H1 (cell line): ENCODE measurements at regions not wholly inside any gene's neighbourhood (a gene's known extent, or its start where the extent isn't known, plus 50 kb on each side); places are given as distances from the start of the nearest gene placed in this dataset.
"Not testable (repeated sequence)": the region's sequence is repeated elsewhere in the genome, so short reads cannot be mapped to it uniquely, and the experiment has no call there.

Experiments
- CTCF ChIA-PET: fragments of 300-600 bp; sonication (Branson Sonifier 250); formaldehyde crosslinking; loops from one replicate; lab custom pipeline; 2021; ENCODE audit not compliant: partially characterized antibody; lab: Charles Lee
- POLR2A ChIA-PET: fragments of 300-600 bp; sonication (Branson Sonifier 250); formaldehyde crosslinking; loops from one replicate; lab custom pipeline; 2021; ENCODE audit warnings: inconsistent platforms; ENCODE audit not compliant: partially characterized antibody; lab: Charles Lee
- DNase-seq, 2 experiments: peaks; one replicate each; pipeline versions ENCODE4 v3.0.0 to v3.0.0-alpha.2; 2010 to 2022; ENCODE audit warnings: low spot score in 2 of 2, low read depth in 1 of 2, mixed read lengths in 1 of 2
- FAIRE-seq: peaks from 2 replicates; lab custom pipeline; 2011; peaks lifted over from hg19 to GRCh38; lab: Jason Lieb, UNC
- H2AFZ ChIP-seq: 2 replicates; pipeline ENCODE4 v1.8.1; 2012; ENCODE audit warnings: low read length, inconsistent platforms
- H2AK5ac ChIP-seq: 2 replicates; pipeline ENCODE4 v1.6.1; 2013; ENCODE audit warnings: low read depth, low read length
- H2BK120ac ChIP-seq: replicated peaks from 2 replicates; pipeline ENCODE3; 2013; ENCODE audit warnings: low read depth, low read length, inconsistent platforms
- H2BK12ac ChIP-seq: 2 replicates; pipeline ENCODE4 v1.6.1; 2013; ENCODE audit warnings: low read depth, low read length
- H2BK15ac ChIP-seq: 2 replicates; pipeline ENCODE4 v1.6.1; 2013; ENCODE audit warnings: low read length
- H2BK20ac ChIP-seq: 2 replicates; pipeline ENCODE4 v1.6.1; 2013; ENCODE audit warnings: low read length
- H2BK5ac ChIP-seq: 2 replicates; pipeline ENCODE4 v1.6.1; 2013; ENCODE audit warnings: low read depth, low read length
- H3K14ac ChIP-seq: 2 replicates; pipeline ENCODE4 v1.6.1; 2013; ENCODE audit warnings: inconsistent platforms; ENCODE audit not compliant: insufficient read length
- H3K18ac ChIP-seq: 2 replicates; pipeline ENCODE4 v1.6.1; 2013; ENCODE audit warnings: low read length; ENCODE audit errors: extremely low read depth
- H3K23ac ChIP-seq: 2 replicates; pipeline ENCODE4 v1.6.1; 2013; ENCODE audit warnings: inconsistent platforms; ENCODE audit not compliant: insufficient read length
- H3K23me2 ChIP-seq: 2 replicates; pipeline ENCODE4 v1.6.1; 2013; ENCODE audit warnings: low read depth, low read length
- H3K27ac ChIP-seq: 2 replicates; pipeline ENCODE4 v1.6.1; 2011; ENCODE audit warnings: low read depth, low read length, inconsistent platforms
- H3K27me3 ChIP-seq, 4 experiments: replicated peaks in 1 of 4; 1 replicate in 1 of 4; 2 replicates in 3 of 4; pipeline versions ENCODE4 v1.6.1 to v1.8.1; 2011 to 2013; ENCODE audit warnings: low read length in 3 of 4, mild to moderate bottlenecking in 3 of 4, inconsistent platforms in 2 of 4, mixed read lengths in 2 of 4, moderate library complexity in 1 of 4; ENCODE audit not compliant: control insufficient read depth in 3 of 4, insufficient read depth in 3 of 4; ENCODE audit errors: extremely low read depth in 1 of 4
- H3K36me3 ChIP-seq, 4 experiments: 2 replicates each; pipeline versions ENCODE4 v1.6.1 to v1.8.1; 2011 to 2013; ENCODE audit warnings: mild to moderate bottlenecking in 4 of 4, low read length in 3 of 4, moderate library complexity in 2 of 4, control low read depth in 1 of 4, inconsistent platforms in 1 of 4; ENCODE audit not compliant: insufficient read depth in 4 of 4, control insufficient read depth in 2 of 4
- H3K4ac ChIP-seq: replicated peaks from 2 replicates; pipeline ENCODE3; 2013; ENCODE audit warnings: low read length, low read depth, mixed read lengths, inconsistent platforms; ENCODE audit not compliant: insufficient read length
- H3K4me1 ChIP-seq, 4 experiments: replicated peaks in 1 of 4; 1 replicate in 1 of 4; 2 replicates in 3 of 4; pipeline versions ENCODE4 v1.6.1 to v1.8.1; 2011 to 2013; ENCODE audit warnings: low read length in 3 of 4, inconsistent platforms in 2 of 4, mixed read lengths in 1 of 4; ENCODE audit not compliant: insufficient read depth in 4 of 4, control insufficient read depth in 3 of 4
- H3K4me2 ChIP-seq, 2 experiments: 2 replicates each; pipeline versions ENCODE4 v1.6.1 to v1.8.1; 2011 to 2013; ENCODE audit warnings: low read depth in 2 of 2, low read length in 2 of 2, control low read depth in 1 of 2, inconsistent platforms in 1 of 2, mild to moderate bottlenecking in 1 of 2; ENCODE audit not compliant: insufficient read depth in 1 of 2
- H3K4me3 ChIP-seq, 4 experiments: fragments of 200-600, 300-600 bp in 1 of 4; sonication (generic), shearing (Covaris generic), sonication (Bioruptor Twin) in 1 of 4; 2 replicates each; pipeline versions ENCODE4 v1.5.1 to v1.8.1; 2011 to 2016; ENCODE audit warnings: low read length in 4 of 4, low read depth in 3 of 4, control low read depth in 2 of 4, inconsistent platforms in 2 of 4, mild to moderate bottlenecking in 2 of 4, mixed read lengths in 1 of 4, moderate library complexity in 1 of 4; ENCODE audit not compliant: insufficient read depth in 2 of 4; ENCODE audit errors: extremely low read depth in 1 of 4
- H3K56ac ChIP-seq: replicated peaks from 2 replicates; pipeline ENCODE3; 2013; ENCODE audit warnings: low read depth, mild to moderate bottlenecking, mixed read lengths, low read length, inconsistent platforms; ENCODE audit not compliant: insufficient read length
- H3K79me1 ChIP-seq: 2 replicates; pipeline ENCODE4 v1.6.1; 2013; ENCODE audit warnings: low read depth, low read length, control low read depth
- H3K79me2 ChIP-seq, 2 experiments: 2 replicates each; pipeline versions ENCODE4 v1.6.1 to v1.8.1; 2012 to 2013; ENCODE audit warnings: low read length in 2 of 2, mild to moderate bottlenecking in 2 of 2, inconsistent platforms in 1 of 2; ENCODE audit not compliant: insufficient read depth in 2 of 2, control insufficient read depth in 1 of 2
- H3K9ac ChIP-seq, 4 experiments: replicated peaks in 1 of 4; 1 replicate in 1 of 4; 2 replicates in 3 of 4; pipeline versions ENCODE4 v1.6.1 to v1.8.1; 2011 to 2013; ENCODE audit warnings: low read depth in 3 of 4, low read length in 3 of 4, control low read depth in 2 of 4, mild to moderate bottlenecking in 2 of 4, moderate library complexity in 2 of 4, inconsistent platforms in 1 of 4; ENCODE audit errors: extremely low read depth in 1 of 4
- H3K9me3 ChIP-seq, 2 experiments: 2 replicates each; pipeline versions ENCODE4 v1.6.1 to v1.8.1; 2012 to 2013; ENCODE audit warnings: mild to moderate bottlenecking in 2 of 2, moderate library complexity in 2 of 2, control low read depth in 1 of 2, inconsistent platforms in 1 of 2, low read depth in 1 of 2, low read length in 1 of 2, mixed read lengths in 1 of 2; ENCODE audit not compliant: insufficient read depth in 2 of 2
- H4K20me1 ChIP-seq, 2 experiments: replicated peaks in 1 of 2; 2 replicates each; pipeline versions ENCODE3 to v1.8.1; 2011 to 2013; ENCODE audit warnings: inconsistent platforms in 2 of 2, low read length in 2 of 2, mild to moderate bottlenecking in 1 of 2; ENCODE audit not compliant: insufficient read depth in 2 of 2, control insufficient read depth in 1 of 2
- H4K5ac ChIP-seq: 2 replicates; pipeline ENCODE4 v1.6.1; 2013; ENCODE audit warnings: low read length, low read depth, mixed read lengths, inconsistent platforms; ENCODE audit not compliant: insufficient read length
- H4K8ac ChIP-seq: 2 replicates; pipeline ENCODE4 v1.8.0; 2013; ENCODE audit warnings: mild to moderate bottlenecking, moderate library complexity, low read length, inconsistent platforms; ENCODE audit not compliant: insufficient read depth; ENCODE audit errors: extremely low read depth
- H4K91ac ChIP-seq: replicated peaks from 2 replicates; pipeline ENCODE3; 2013; ENCODE audit warnings: low read length, mixed read lengths, inconsistent platforms; ENCODE audit not compliant: insufficient read length
- RAD21 ChIP-seq, 2 experiments: IDR thresholded peaks in 1 of 2; conservative IDR thresholded peaks in 1 of 2; 2 replicates each; pipeline ENCODE4 v1.6.1; 2011; ENCODE audit warnings: low read depth in 2 of 2, low read length in 2 of 2, improper control_type of control experiment in 1 of 2, inconsistent platforms in 1 of 2, mild to moderate bottlenecking in 1 of 2, moderate library complexity in 1 of 2
- WGBS, 2 experiments: shearing (Covaris generic) in 1 of 2; methylation state at CpG; one replicate each; pipeline versions ENCODE4 v1.1.6 to v1.1.7; 2013 to 2015; ENCODE audit warnings: low lambda C conversion rate in 2 of 2, mixed read lengths in 2 of 2, inconsistent platforms in 1 of 2, low coverage in 1 of 2, missing lambda C conversion rate in 1 of 2; ENCODE audit not compliant: insufficient replicate concordance in 2 of 2, insufficient coverage in 1 of 2, insufficient read length in 1 of 2; ENCODE audit errors: extremely low coverage in 1 of 2, missing lambda C conversion rate in 1 of 2; 5-methylcytosine and 5-hydroxymethylcytosine counted together
- TF ChIP-seq, protein P1 (sequence below), 3 experiments: IDR thresholded peaks; 1 replicate in 2 of 3; 2 replicates in 1 of 3; pipeline versions ENCODE4 v1.5.1 to v1.6.1; 2011; ENCODE audit warnings: low read length in 3 of 3, mild to moderate bottlenecking in 3 of 3, inconsistent platforms in 2 of 3, low read depth in 1 of 3, moderate library complexity in 1 of 3; ENCODE audit not compliant: insufficient read depth in 1 of 3; ENCODE audit errors: control extremely low read depth in 1 of 3

DNA sequence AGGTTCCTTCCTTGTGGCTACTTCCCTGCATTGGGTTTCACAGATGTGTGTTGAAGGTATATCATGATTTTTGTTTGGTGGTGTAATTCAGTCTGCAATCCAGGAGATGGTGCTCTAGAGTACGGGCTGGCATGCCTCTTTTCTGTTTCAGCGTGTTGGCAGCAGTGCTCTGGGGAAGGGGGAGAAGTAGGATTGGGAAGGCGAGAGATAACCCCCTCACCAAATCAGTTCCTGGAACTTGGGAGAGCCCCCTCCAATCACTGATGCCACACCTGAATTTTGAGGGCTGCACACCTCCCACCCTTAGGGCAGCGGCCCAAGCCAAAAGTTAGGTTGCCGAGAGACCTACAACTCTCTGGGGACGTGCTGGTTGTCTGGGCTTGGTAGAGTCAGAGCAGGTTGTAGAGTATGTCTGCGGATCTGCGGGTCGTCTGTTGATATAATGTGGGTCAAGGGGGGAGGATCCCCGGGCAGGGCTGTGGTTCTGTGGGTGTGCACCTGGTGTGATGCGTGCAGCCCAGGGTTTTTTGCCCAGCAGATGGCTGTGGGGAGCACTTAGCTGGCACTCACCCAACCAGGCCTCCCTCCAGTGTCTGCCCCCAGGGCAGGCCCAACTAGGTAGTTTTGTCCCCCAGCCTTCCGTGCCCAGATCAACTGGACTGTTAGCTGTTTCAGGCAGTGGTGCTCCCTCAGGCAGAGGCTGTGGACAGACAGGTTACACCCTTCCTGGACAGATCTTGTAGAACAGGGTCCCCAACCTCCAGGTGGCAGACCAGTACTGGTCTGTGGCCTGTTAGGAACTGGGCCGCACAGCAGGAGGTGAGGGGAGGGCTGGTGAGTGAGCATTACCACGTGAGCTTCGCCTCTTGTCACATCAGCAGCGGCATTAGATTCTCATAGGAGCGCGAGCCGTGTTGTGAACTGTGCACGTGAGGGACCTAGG, 85.7 kb downstream of the LGALS9B start:
- H3K23ac ChIP-seq, H3K79me1 ChIP-seq, H2BK15ac ChIP-seq, CTCF ChIA-PET, H4K8ac ChIP-seq, H3K56ac ChIP-seq, H3K36me3 ChIP-seq, H4K20me1 ChIP-seq, H2BK5ac ChIP-seq, H3K9ac ChIP-seq, H2BK12ac ChIP-seq, H3K4ac ChIP-seq, H3K4me1 ChIP-seq, POLR2A ChIA-PET, H3K18ac ChIP-seq, H3K27ac ChIP-seq, H3K14ac ChIP-seq, H3K27me3 ChIP-seq, H2AK5ac ChIP-seq, H3K4me3 ChIP-seq, H3K23me2 ChIP-seq, H3K4me2 ChIP-seq, H3K79me2 ChIP-seq, H4K91ac ChIP-seq, FAIRE-seq, H3K9me3 ChIP-seq, H2BK20ac ChIP-seq, H2BK120ac ChIP-seq, H2AFZ ChIP-seq, H4K5ac ChIP-seq: not testable (repeated sequence)
- DNase-seq, result peak in 1 of 2 experiments; percentile 69
- 62% methylated on average over 10 of the region's 20 CpGs; no CpG with 5 or more reads in 1 of the 2 experiments for WGBS, 2 experiments
- peak; percentile 59 for TF ChIP-seq RAD21 (IDR thresholded peaks at IDR 0.05 in 1 of 2, conservative IDR thresholded peaks at IDR 0.05 in 1 of 2; ENCODE audit: low read depth in 2 of 2, low read length in 2 of 2)
- TF ChIP-seq, protein P1, sequence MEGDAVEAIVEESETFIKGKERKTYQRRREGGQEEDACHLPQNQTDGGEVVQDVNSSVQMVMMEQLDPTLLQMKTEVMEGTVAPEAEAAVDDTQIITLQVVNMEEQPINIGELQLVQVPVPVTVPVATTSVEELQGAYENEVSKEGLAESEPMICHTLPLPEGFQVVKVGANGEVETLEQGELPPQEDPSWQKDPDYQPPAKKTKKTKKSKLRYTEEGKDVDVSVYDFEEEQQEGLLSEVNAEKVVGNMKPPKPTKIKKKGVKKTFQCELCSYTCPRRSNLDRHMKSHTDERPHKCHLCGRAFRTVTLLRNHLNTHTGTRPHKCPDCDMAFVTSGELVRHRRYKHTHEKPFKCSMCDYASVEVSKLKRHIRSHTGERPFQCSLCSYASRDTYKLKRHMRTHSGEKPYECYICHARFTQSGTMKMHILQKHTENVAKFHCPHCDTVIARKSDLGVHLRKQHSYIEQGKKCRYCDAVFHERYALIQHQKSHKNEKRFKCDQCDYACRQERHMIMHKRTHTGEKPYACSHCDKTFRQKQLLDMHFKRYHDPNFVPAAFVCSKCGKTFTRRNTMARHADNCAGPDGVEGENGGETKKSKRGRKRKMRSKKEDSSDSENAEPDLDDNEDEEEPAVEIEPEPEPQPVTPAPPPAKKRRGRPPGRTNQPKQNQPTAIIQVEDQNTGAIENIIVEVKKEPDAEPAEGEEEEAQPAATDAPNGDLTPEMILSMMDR (IDR thresholded peaks at IDR 0.05; ENCODE audit: control extremely low read depth in 1 of 3, insufficient read depth in 1 of 3, low read depth in 1 of 3, low read length in 3 of 3), result peak; percentile 22 to 61 (median 53)
